Activated B cell treated with CpG ODN at 0.5 μM for 24 hours (primary cell): ENCODE measurements at regions not wholly inside any gene's neighbourhood (a gene's known extent, or its start where the extent isn't known, plus 50 kb on each side); places are given as distances from the start of the nearest gene placed in this dataset.

Experiments used
- ATAC-seq: fragments of 200-7000 bp; cut with Tn5 transposase; one replicate; pipeline ENCODE4 v1.10.0; 2021; ENCODE audit warnings: low read depth, mild to moderate bottlenecking, moderate library complexity
- CTCF ChIA-PET: fragments of 350-600 bp; sonication (Branson Sonifier 250); formaldehyde crosslinking; loops from one replicate; lab custom pipeline; 2021; ENCODE audit warnings: antibody characterized with exemption; lab: Charles Lee
- POLR2A ChIA-PET: fragments of 350-600 bp; sonication (Branson Sonifier 250); formaldehyde crosslinking; loops from one replicate; lab custom pipeline; 2021; ENCODE audit warnings: antibody characterized with exemption; lab: Charles Lee
- DNase-seq: peaks from one replicate; pipeline ENCODE4 v3.0.0; 2022
- H3K27ac Mint-ChIP-seq: one replicate; pipeline ENCODE4 v1.8.0; 2020; ENCODE audit warnings: mixed read lengths
- H3K27me3 Mint-ChIP-seq: one replicate; pipeline ENCODE4 v1.8.0; 2021; ENCODE audit warnings: mixed read lengths
- H3K36me3 Mint-ChIP-seq: one replicate; pipeline ENCODE4 v1.8.0; 2021; ENCODE audit warnings: low read depth, mixed read lengths
- H3K4me1 Mint-ChIP-seq: one replicate; pipeline ENCODE4 v1.8.0; 2021; ENCODE audit warnings: mixed read lengths
- H3K4me3 Mint-ChIP-seq: one replicate; pipeline ENCODE4 v1.8.0; 2020; ENCODE audit warnings: mild to moderate bottlenecking, mixed read lengths
- H3K9me3 Mint-ChIP-seq: one replicate; pipeline ENCODE4 v1.8.0; 2020; ENCODE audit warnings: mixed read lengths
- intact Hi-C: fragments of 100-400 bp; cut with micrococcal nuclease; formaldehyde crosslinking; loops from one replicate; pipeline ENCODE4 v1.15.1; 2024
- TF ChIP-seq, protein P1 (sequence below): fragments of 200-600 bp; IDR thresholded peaks from one replicate; pipeline ENCODE4 v1.8.0; 2022; ENCODE audit warnings: antibody characterized with exemption, mild to moderate bottlenecking

GRCh38 chr18:33916200-33916599, 308.5 kb downstream of the NOL4 start:
- intact Hi-C loops: loop anchor here (10.0 kb wide), 1 partner anchor 201 kb away; no protein-coding TSS in a partner anchor
- no peaks in the 10 kb centered on the region for H3K27me3 Mint-ChIP-seq
- CTCF ChIA-PET: no interaction called here
- no peak overlapping the region for H3K27ac Mint-ChIP-seq
- DNase-seq (no peak), ATAC-seq (no peak)
- no peak overlapping the region for H3K4me3 Mint-ChIP-seq
- H3K9me3 Mint-ChIP-seq: no peaks in the 10 kb centered on the region
- H3K4me1 Mint-ChIP-seq: no peaks in the 10 kb centered on the region
- TF ChIP-seq, protein P1, sequence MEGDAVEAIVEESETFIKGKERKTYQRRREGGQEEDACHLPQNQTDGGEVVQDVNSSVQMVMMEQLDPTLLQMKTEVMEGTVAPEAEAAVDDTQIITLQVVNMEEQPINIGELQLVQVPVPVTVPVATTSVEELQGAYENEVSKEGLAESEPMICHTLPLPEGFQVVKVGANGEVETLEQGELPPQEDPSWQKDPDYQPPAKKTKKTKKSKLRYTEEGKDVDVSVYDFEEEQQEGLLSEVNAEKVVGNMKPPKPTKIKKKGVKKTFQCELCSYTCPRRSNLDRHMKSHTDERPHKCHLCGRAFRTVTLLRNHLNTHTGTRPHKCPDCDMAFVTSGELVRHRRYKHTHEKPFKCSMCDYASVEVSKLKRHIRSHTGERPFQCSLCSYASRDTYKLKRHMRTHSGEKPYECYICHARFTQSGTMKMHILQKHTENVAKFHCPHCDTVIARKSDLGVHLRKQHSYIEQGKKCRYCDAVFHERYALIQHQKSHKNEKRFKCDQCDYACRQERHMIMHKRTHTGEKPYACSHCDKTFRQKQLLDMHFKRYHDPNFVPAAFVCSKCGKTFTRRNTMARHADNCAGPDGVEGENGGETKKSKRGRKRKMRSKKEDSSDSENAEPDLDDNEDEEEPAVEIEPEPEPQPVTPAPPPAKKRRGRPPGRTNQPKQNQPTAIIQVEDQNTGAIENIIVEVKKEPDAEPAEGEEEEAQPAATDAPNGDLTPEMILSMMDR: no peak
- POLR2A ChIA-PET: no interaction called here
- H3K36me3 Mint-ChIP-seq: no peaks in the 10 kb centered on the region

DNA sequence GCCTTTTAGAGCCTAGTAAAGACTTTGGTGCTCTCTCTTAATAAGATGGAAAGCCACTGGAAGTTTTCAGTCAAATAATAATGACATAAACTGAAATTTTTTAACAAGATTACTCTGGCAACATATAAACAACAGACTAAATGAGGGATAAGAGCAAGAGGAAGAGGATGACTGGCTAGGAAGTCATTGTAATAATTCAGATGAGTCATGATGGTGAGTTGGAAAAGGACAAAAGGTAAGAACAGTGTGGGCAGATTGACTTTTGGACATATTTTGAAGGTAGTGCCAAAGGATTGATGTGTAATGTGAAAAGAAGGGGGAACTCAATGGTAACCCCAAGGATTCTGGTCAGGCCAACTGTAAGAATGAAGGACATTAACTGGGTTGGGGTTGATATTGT, 310.3 kb downstream of the NOL4 start:
- Mint-ChIP-seq H3K9me3 (no peaks in the 10 kb centered on the region), H3K4me3 (no peak overlapping the region), H3K4me1 (no peaks in the 10 kb centered on the region), H3K27ac (no peak overlapping the region), H3K36me3 (no peaks in the 10 kb centered on the region), H3K27me3 (no peaks in the 10 kb centered on the region)
- ATAC-seq (no peak), DNase-seq (no peak)
- TF ChIP-seq, protein P1: no peak
- POLR2A ChIA-PET: no interaction called here
- CTCF ChIA-PET: no interaction called here
- intact Hi-C loops: loop anchor here (10.0 kb wide), 1 partner anchor 200 kb away; no protein-coding TSS in a partner anchor

DNA sequence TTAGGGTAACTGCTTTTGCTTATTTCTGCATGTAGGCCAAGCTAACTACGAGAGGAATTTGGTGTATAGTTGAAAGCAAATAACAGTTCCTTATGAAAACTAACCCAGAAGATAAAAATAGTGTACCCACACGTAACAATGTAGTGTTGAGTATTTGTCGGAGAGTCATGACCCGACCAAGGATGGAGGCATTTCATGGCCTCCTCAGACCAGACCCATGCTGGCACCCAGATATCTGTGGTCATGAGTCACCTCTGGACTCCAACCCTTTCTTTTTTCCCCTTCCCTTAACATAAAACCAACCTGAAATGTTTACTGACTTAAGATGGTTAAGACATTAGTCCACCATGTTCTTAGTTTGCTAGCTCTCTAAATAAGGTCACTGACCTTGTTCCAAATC, 318.7 kb downstream of the NOL4 start:
- Mint-ChIP-seq H3K27me3 (no peaks in the 10 kb centered on the region), H3K4me1 (no peaks in the 10 kb centered on the region), H3K36me3 (no peaks in the 10 kb centered on the region), H3K27ac (no peak overlapping the region), H3K9me3 (peaks cover 29% of the 10 kb centered on the region), H3K4me3 (no peak overlapping the region)
- ATAC-seq (no peak), DNase-seq (no peak)
- POLR2A ChIA-PET: no interaction called here
- intact Hi-C loops: no loop called here
- CTCF ChIA-PET: no interaction called here
- TF ChIP-seq, protein P1: no peak

DNA sequence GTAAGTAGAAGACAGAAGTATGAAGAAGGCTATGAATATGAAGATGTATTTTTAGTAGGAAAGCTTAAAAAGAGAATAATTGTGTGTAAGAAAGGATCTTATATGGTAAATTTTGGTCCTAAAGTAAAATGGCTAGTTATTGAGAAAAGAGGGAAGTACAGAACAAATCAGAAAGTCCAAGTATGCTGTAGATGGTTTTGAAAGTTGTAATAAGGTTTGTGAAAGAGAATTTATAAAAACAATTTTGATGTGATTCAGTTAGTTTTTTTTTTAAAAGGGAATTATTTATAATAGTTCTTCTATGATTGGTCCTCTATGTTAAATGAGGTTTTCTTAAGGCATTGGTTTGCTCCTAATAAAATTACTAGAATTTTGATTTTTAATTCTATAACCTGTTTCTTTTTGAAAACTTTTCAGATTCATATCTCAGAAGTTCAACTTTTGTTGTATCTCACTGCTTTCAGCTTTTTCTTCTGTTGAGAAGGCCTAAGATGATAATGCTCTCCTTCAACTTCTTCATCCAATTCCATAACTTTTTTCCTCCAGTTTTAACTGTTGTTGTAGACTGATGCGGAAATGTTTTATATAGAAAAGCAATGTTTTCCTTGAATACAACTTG, 322.7 kb downstream of the NOL4 start:
- Mint-ChIP-seq H3K4me3 (no peak overlapping the region), H3K4me1 (no peaks in the 10 kb centered on the region), H3K27ac (no peak overlapping the region), H3K27me3 (no peaks in the 10 kb centered on the region), H3K36me3 (no peaks in the 10 kb centered on the region), H3K9me3 (peaks cover 37% of the 10 kb centered on the region)
- POLR2A ChIA-PET: no interaction called here
- no peak for ATAC-seq
- TF ChIP-seq, protein P1: no peak
- intact Hi-C loops: no loop called here
- DNase-seq: no peak
- CTCF ChIA-PET: no interaction called here

GRCh38 chr18:33900638-33901037, 322.6 kb downstream of the ASXL3 start:
- Mint-ChIP-seq H3K27me3 (no peaks in the 10 kb centered on the region), H3K9me3 (peaks cover 34% of the 10 kb centered on the region), H3K36me3 (no peaks in the 10 kb centered on the region), H3K27ac (no peak overlapping the region), H3K4me3 (no peak overlapping the region), H3K4me1 (no peaks in the 10 kb centered on the region)
- ChIA-PET CTCF (no interaction called here), POLR2A (no interaction called here)
- intact Hi-C loops: no loop called here
- TF ChIP-seq, protein P1: no peak
- no peak for ATAC-seq
- no peak for DNase-seq
